Coronary artery (tissue), 2 donors: ENCODE measurements at regions not wholly inside any gene's neighbourhood (a gene's known extent, or its start where the extent isn't known, plus 50 kb on each side); places are given as distances from the start of the nearest gene placed in this dataset.

ENCODE experiments used
- DNase-seq: peaks from one replicate; pipeline ENCODE4 v3.0.0-alpha.2; 2017; ENCODE audit warnings: low spot score
- H3K27ac ChIP-seq, 2 donors: fragments of 200-600 bp; sonication (generic); one replicate each; pipeline ENCODE4 v1.5.1; 2016 to 2019
- H3K4me3 ChIP-seq: fragments of 200-600 bp; sonication (generic); 2 replicates; pipeline ENCODE4 v1.5.1; 2016; ENCODE audit warnings: mild to moderate bottlenecking, moderate library complexity
- TF ChIP-seq, protein P1 (sequence below): fragments of 200-600 bp; sonication (generic); IDR thresholded peaks from one replicate; pipeline ENCODE4 v1.5.1; 2019; ENCODE audit warnings: antibody characterized with exemption

GRCh38 chr18:42201137-42201536 lies 246.1 kb downstream of the PIK3C3 start:
- no peak overlapping the region for H3K27ac ChIP-seq
- TF ChIP-seq, protein P1, sequence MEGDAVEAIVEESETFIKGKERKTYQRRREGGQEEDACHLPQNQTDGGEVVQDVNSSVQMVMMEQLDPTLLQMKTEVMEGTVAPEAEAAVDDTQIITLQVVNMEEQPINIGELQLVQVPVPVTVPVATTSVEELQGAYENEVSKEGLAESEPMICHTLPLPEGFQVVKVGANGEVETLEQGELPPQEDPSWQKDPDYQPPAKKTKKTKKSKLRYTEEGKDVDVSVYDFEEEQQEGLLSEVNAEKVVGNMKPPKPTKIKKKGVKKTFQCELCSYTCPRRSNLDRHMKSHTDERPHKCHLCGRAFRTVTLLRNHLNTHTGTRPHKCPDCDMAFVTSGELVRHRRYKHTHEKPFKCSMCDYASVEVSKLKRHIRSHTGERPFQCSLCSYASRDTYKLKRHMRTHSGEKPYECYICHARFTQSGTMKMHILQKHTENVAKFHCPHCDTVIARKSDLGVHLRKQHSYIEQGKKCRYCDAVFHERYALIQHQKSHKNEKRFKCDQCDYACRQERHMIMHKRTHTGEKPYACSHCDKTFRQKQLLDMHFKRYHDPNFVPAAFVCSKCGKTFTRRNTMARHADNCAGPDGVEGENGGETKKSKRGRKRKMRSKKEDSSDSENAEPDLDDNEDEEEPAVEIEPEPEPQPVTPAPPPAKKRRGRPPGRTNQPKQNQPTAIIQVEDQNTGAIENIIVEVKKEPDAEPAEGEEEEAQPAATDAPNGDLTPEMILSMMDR, result no peak
- H3K4me3 ChIP-seq, result no peak overlapping the region
- no peak for DNase-seq

DNA sequence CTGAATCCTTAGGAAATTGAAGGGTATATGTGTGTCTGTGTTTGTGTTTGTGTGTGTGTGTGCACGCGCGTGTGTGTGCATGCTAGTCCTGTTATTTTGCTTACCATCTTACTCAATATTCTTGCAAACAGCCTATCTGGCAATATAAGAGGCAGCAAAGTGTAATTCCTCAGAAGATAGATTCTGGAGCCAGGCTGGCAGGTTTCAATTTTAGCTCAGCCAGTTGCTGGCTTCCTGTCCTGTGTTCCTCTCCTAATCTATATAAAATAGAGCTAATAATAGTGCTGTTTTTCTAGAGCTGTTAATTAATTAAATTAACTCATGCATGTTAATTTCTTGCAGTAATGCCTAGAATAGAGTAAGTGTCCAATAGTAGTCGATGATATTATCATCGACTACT lies 256.2 kb downstream of the PIK3C3 start:
- H3K4me3 ChIP-seq, result no peak overlapping the region
- no peak overlapping the region for H3K27ac ChIP-seq
- DNase-seq, result no peak
- TF ChIP-seq, protein P1, result no peak

- H3K4me3 ChIP-seq, result no peak overlapping the region
- TF ChIP-seq, protein P1, result no peak
- H3K27ac ChIP-seq, result no peak overlapping the region
- DNase-seq, result no peak
These were observed 267.5 kb downstream of the PIK3C3 start for GRCh38 chr18:42222557-42222956.

GRCh38 chr18:42228581-42228980 lies 273.5 kb downstream of the PIK3C3 start:
- TF ChIP-seq, protein P1, result no peak
- H3K4me3 ChIP-seq, result no peak overlapping the region
- H3K27ac ChIP-seq, result no peak overlapping the region
- no peak for DNase-seq

GRCh38 chr18:42229211-42230210 lies 274.5 kb downstream of the PIK3C3 start:
- no peak overlapping the region for H3K27ac ChIP-seq
- no peak overlapping the region for H3K4me3 ChIP-seq
- DNase-seq, result no peak
- TF ChIP-seq, protein P1, result no peak

DNA sequence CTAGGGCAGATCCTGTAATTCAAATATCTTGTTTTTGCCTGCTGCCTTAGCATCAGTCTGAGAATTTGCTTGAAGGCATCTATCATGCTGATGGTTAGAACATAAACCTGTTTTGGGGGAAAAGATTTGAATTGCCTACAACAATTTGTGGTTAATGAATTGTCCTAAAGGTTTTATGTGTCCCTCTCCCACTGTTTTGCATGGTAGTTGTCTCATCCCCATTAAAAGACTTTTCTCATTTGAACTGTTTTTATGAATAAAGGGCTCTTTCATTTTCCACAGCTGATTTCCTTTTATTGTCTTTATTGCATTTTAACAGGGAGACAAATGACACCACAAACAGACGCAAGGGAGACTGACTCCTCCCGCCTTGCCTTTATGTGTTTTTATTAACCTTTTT lies 275.6 kb downstream of the PIK3C3 start:
- H3K27ac ChIP-seq, result no peak overlapping the region
- TF ChIP-seq, protein P1, result no peak
- no peak for DNase-seq
- H3K4me3 ChIP-seq, result no peak overlapping the region

DNA sequence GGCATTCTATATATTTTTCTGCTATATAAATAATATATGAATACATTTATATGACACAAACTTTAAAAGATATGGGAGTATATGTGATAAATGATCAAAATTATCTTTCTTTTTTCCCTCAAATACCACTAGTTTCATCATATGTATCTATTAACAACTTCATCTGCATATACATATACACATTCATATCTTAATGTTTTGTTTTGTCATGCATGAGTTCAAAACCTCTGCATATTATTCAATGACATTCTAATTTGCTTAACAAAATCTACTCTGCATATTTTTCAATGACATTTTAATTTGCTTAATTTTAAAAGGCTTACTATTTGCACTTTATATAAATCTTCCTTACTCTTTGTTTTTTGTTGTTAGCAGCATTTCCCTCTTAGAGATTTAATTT lies 276.2 kb downstream of the PIK3C3 start:
- TF ChIP-seq, protein P1, result no peak
- H3K27ac ChIP-seq, result no peak overlapping the region
- no peak for DNase-seq
- no peak overlapping the region for H3K4me3 ChIP-seq
